Trophoblast cell (in vitro differentiated cells and primary cell): ENCODE measurements at regions not wholly inside any gene's neighbourhood (a gene's known extent, or its start where the extent isn't known, plus 50 kb on each side); places are given as distances from the start of the nearest gene placed in this dataset.

Experiments
- DNase-seq, 2 donors: peaks; one replicate each; pipeline ENCODE4 v3.0.0-alpha.2; 2016
- H2AFZ ChIP-seq: 2 replicates; pipeline ENCODE4 v1.6.1; 2013; ENCODE audit warnings: low read length, moderate library complexity, mild to moderate bottlenecking; ENCODE audit not compliant: insufficient read depth, poor library complexity
- H2AK5ac ChIP-seq: 2 replicates; pipeline ENCODE4 v1.6.1; 2013; ENCODE audit warnings: mild to moderate bottlenecking, low read length
- H2BK120ac ChIP-seq: 2 replicates; pipeline ENCODE4 v1.6.1; 2013; ENCODE audit warnings: low read length, mild to moderate bottlenecking, moderate library complexity; ENCODE audit not compliant: insufficient read depth, poor library complexity
- H2BK12ac ChIP-seq: 2 replicates; pipeline ENCODE4 v1.6.1; 2013; ENCODE audit warnings: mild to moderate bottlenecking, low read length, moderate library complexity
- H2BK5ac ChIP-seq: 2 replicates; pipeline ENCODE4 v1.6.1; 2013; ENCODE audit warnings: low read length, low read depth, moderate library complexity, mild to moderate bottlenecking; ENCODE audit not compliant: poor library complexity
- H3K14ac ChIP-seq: 2 replicates; pipeline ENCODE4 v1.6.1; 2013; ENCODE audit warnings: mild to moderate bottlenecking, low read length
- H3K18ac ChIP-seq: 2 replicates; pipeline ENCODE4 v1.6.1; 2013; ENCODE audit warnings: mild to moderate bottlenecking, low read length
- H3K23ac ChIP-seq: 2 replicates; pipeline ENCODE4 v1.6.1; 2013; ENCODE audit warnings: low read length
- H3K27ac ChIP-seq: 2 replicates; pipeline ENCODE4 v1.5.1; 2013; ENCODE audit warnings: low read depth, mild to moderate bottlenecking, inconsistent platforms, low read length, moderate library complexity
- H3K27me3 ChIP-seq: 2 replicates; pipeline ENCODE4 v1.6.1; 2013; ENCODE audit warnings: inconsistent platforms, mild to moderate bottlenecking, low read length, moderate library complexity; ENCODE audit not compliant: insufficient read depth
- H3K36me3 ChIP-seq, 2 experiments: 1 replicate in 1 of 2; 2 replicates in 1 of 2; pipeline ENCODE4 v1.6.1; 2013; ENCODE audit warnings: low read length in 2 of 2, mild to moderate bottlenecking in 2 of 2, moderate library complexity in 1 of 2; ENCODE audit not compliant: insufficient read depth in 2 of 2, control insufficient read depth in 1 of 2
- H3K4ac ChIP-seq: 2 replicates; pipeline ENCODE4 v1.6.1; 2013; ENCODE audit warnings: low read depth, mild to moderate bottlenecking, low read length, moderate library complexity
- H3K4me1 ChIP-seq, 2 experiments: 1 replicate in 1 of 2; 2 replicates in 1 of 2; pipeline ENCODE4 v1.6.1; 2013; ENCODE audit warnings: low read length in 2 of 2, mild to moderate bottlenecking in 2 of 2, moderate library complexity in 1 of 2; ENCODE audit not compliant: insufficient read depth in 2 of 2, control insufficient read depth in 1 of 2
- H3K4me2 ChIP-seq: 2 replicates; pipeline ENCODE4 v1.6.1; 2013; ENCODE audit warnings: inconsistent platforms, mild to moderate bottlenecking, low read length, moderate library complexity
- H3K4me3 ChIP-seq: 2 replicates; pipeline ENCODE4 v1.5.1; 2013; ENCODE audit warnings: mild to moderate bottlenecking, low read depth, low read length, inconsistent platforms
- H3K79me1 ChIP-seq: one replicate; pipeline ENCODE4 v1.6.1; 2013; ENCODE audit warnings: low read length
- H3K79me2 ChIP-seq: 2 replicates; pipeline ENCODE4 v1.6.1; 2013; ENCODE audit warnings: low read length, mild to moderate bottlenecking; ENCODE audit not compliant: control insufficient read depth, insufficient read depth, poor library complexity
- H3K9ac ChIP-seq: 2 replicates; pipeline ENCODE4 v1.6.1; 2013; ENCODE audit warnings: mild to moderate bottlenecking, low read length
- H3K9me3 ChIP-seq: 2 replicates; pipeline ENCODE4 v1.6.1; 2013; ENCODE audit warnings: low read depth, mild to moderate bottlenecking, control low read depth, inconsistent platforms, low read length; ENCODE audit not compliant: insufficient read depth
- H4K12ac ChIP-seq: 2 replicates; pipeline ENCODE4 v1.6.1; 2013; ENCODE audit warnings: low read depth, mild to moderate bottlenecking, low read length, moderate library complexity
- H4K8ac ChIP-seq: 2 replicates; pipeline ENCODE4 v1.6.1; 2013; ENCODE audit warnings: low read depth, mild to moderate bottlenecking, low read length, moderate library complexity
- H4K91ac ChIP-seq: one replicate; pipeline ENCODE4 v1.6.1; 2013; ENCODE audit warnings: low read depth, mild to moderate bottlenecking, low read length, moderate library complexity
- WGBS: extraction: QIAGEN DNeasy Blood & Tissue Kit; methylation state at CpG from one replicate; pipeline ENCODE4 v1.1.7; 2013; ENCODE audit warnings: missing lambda C conversion rate; ENCODE audit not compliant: insufficient read length, insufficient coverage; ENCODE audit errors: extremely low coverage; 5-methylcytosine and 5-hydroxymethylcytosine counted together

GRCh38 chr9:24359046-24359445 is 186.7 kb downstream of the IZUMO3 start:
- H3K23ac ChIP-seq = no peak overlapping the region
- peaks cover 0 to 2% of the 10 kb centered on the region in 2 experiments for H3K36me3 ChIP-seq
- no peak overlapping the region for H2BK12ac ChIP-seq
- H3K18ac ChIP-seq = no peak overlapping the region
- no peak overlapping the region for H3K4me3 ChIP-seq
- no peak overlapping the region for H4K91ac ChIP-seq
- H2AFZ ChIP-seq = no peak overlapping the region
- no peak overlapping the region for H2BK5ac ChIP-seq
- no peaks in the 10 kb centered on the region for H3K27me3 ChIP-seq
- H3K4ac ChIP-seq = no peak overlapping the region
- H3K4me1 ChIP-seq = no peaks in the 10 kb centered on the region
- H2AK5ac ChIP-seq = no peak overlapping the region
- no peak overlapping the region for H3K14ac ChIP-seq
- H3K9ac ChIP-seq = no peak overlapping the region
- WGBS = no CpG with 5 or more reads among the region's 5 CpGs
- H3K27ac ChIP-seq = no peak overlapping the region
- H3K79me1 ChIP-seq = no peaks in the 10 kb centered on the region
- DNase-seq = no peak
- H3K4me2 ChIP-seq = no peak overlapping the region
- no peaks in the 10 kb centered on the region for H3K79me2 ChIP-seq
- no peak overlapping the region for H4K8ac ChIP-seq
- H3K9me3 ChIP-seq = peaks cover 2% of the 10 kb centered on the region
- no peak overlapping the region for H2BK120ac ChIP-seq
- no peak overlapping the region for H4K12ac ChIP-seq

- no peak overlapping the region for H4K8ac ChIP-seq
- H4K12ac ChIP-seq = no peak overlapping the region
- no peak overlapping the region for H3K27ac ChIP-seq
- no peaks in the 10 kb centered on the region for H3K4me1 ChIP-seq
- H3K79me2 ChIP-seq = no peaks in the 10 kb centered on the region
- H3K14ac ChIP-seq = no peak overlapping the region
- no peaks in the 10 kb centered on the region for H3K9me3 ChIP-seq
- H2BK120ac ChIP-seq = no peak overlapping the region
- H2AFZ ChIP-seq = no peak overlapping the region
- no peak overlapping the region for H3K4me2 ChIP-seq
- no peak overlapping the region for H3K23ac ChIP-seq
- H3K18ac ChIP-seq = no peak overlapping the region
- H3K4ac ChIP-seq = no peak overlapping the region
- peaks cover 0 to 2% of the 10 kb centered on the region in 2 experiments for H3K36me3 ChIP-seq
- H3K79me1 ChIP-seq = no peaks in the 10 kb centered on the region
- no peak overlapping the region for H3K4me3 ChIP-seq
- no peak for DNase-seq
- no peak overlapping the region for H3K9ac ChIP-seq
- no peak overlapping the region for H2BK5ac ChIP-seq
- H2AK5ac ChIP-seq = no peak overlapping the region
- H2BK12ac ChIP-seq = no peak overlapping the region
- H3K27me3 ChIP-seq = no peaks in the 10 kb centered on the region
- H4K91ac ChIP-seq = no peak overlapping the region
These were observed 193.7 kb downstream of the IZUMO3 start for GRCh38 chr9:24351973-24352372.

- no peak overlapping the region for H2AK5ac ChIP-seq
- no CpG with 5 or more reads among the region's 2 CpGs for WGBS
- no peaks in the 10 kb centered on the region for H3K36me3 ChIP-seq
- H3K79me2 ChIP-seq = no peaks in the 10 kb centered on the region
- H4K8ac ChIP-seq = no peak overlapping the region
- no peak overlapping the region for H3K4me2 ChIP-seq
- H3K79me1 ChIP-seq = no peaks in the 10 kb centered on the region
- H3K27ac ChIP-seq = no peak overlapping the region
- H4K91ac ChIP-seq = no peak overlapping the region
- no peak overlapping the region for H2AFZ ChIP-seq
- no peak overlapping the region for H2BK120ac ChIP-seq
- no peak for DNase-seq
- no peak overlapping the region for H2BK12ac ChIP-seq
- H3K4me3 ChIP-seq = no peak overlapping the region
- no peak overlapping the region for H3K9ac ChIP-seq
- H3K4me1 ChIP-seq = no peaks in the 10 kb centered on the region
- no peaks in the 10 kb centered on the region for H3K9me3 ChIP-seq
- H3K14ac ChIP-seq = no peak overlapping the region
- no peak overlapping the region for H3K23ac ChIP-seq
- H3K4ac ChIP-seq = no peak overlapping the region
- H3K27me3 ChIP-seq = no peaks in the 10 kb centered on the region
- no peak overlapping the region for H2BK5ac ChIP-seq
- H4K12ac ChIP-seq = no peak overlapping the region
- H3K18ac ChIP-seq = no peak overlapping the region
These were observed 194.4 kb downstream of the IZUMO3 start for GRCh38 chr9:24351258-24351657.

GRCh38 chr9:24342457-24342856 is 203.2 kb downstream of the IZUMO3 start:
- WGBS = no CpG with 5 or more reads among the region's 1 CpG

More at GRCh38 chr9:24342457-24342856, 203.2 kb downstream of the IZUMO3 start:
- Histone ChIP-seq H4K8ac (no peak overlapping the region), H3K36me3 (no peaks in the 10 kb centered on the region), H3K4me2 (no peak overlapping the region), H2AK5ac (no peak overlapping the region), H2BK5ac (no peak overlapping the region), H2AFZ (no peak overlapping the region), H2BK12ac (no peak overlapping the region), H3K9me3 (no peaks in the 10 kb centered on the region), H3K18ac (no peak overlapping the region), H3K9ac (no peak overlapping the region), H3K79me1 (no peaks in the 10 kb centered on the region), H4K91ac (no peak overlapping the region), H3K4me1 (no peaks in the 10 kb centered on the region), H3K14ac (no peak overlapping the region), H3K4me3 (no peak overlapping the region), H4K12ac (no peak overlapping the region), H2BK120ac (no peak overlapping the region), H3K79me2 (no peaks in the 10 kb centered on the region), H3K27me3 (no peaks in the 10 kb centered on the region), H3K27ac (no peak overlapping the region), H3K4ac (no peak overlapping the region), H3K23ac (no peak overlapping the region)
- DNase-seq = no peak
